ENCODE measurements at regions not wholly inside any gene's neighbourhood (a gene's known extent, or its start where the extent isn't known, plus 50 kb on each side); places are given as distances from the start of the nearest gene placed in this dataset.

- TF ChIP-seq, protein P1, sequence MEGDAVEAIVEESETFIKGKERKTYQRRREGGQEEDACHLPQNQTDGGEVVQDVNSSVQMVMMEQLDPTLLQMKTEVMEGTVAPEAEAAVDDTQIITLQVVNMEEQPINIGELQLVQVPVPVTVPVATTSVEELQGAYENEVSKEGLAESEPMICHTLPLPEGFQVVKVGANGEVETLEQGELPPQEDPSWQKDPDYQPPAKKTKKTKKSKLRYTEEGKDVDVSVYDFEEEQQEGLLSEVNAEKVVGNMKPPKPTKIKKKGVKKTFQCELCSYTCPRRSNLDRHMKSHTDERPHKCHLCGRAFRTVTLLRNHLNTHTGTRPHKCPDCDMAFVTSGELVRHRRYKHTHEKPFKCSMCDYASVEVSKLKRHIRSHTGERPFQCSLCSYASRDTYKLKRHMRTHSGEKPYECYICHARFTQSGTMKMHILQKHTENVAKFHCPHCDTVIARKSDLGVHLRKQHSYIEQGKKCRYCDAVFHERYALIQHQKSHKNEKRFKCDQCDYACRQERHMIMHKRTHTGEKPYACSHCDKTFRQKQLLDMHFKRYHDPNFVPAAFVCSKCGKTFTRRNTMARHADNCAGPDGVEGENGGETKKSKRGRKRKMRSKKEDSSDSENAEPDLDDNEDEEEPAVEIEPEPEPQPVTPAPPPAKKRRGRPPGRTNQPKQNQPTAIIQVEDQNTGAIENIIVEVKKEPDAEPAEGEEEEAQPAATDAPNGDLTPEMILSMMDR (IDR thresholded peaks at IDR 0.05): no peak
- no peak for TF ChIP-seq POLR2A (IDR thresholded peaks at IDR 0.05)
- TF ChIP-seq POLR2AphosphoS5 (IDR thresholded peaks at IDR 0.05): no peak
- no peak for TF ChIP-seq EP300 (IDR thresholded peaks at IDR 0.05)
Observed at GRCh38 chr16:55046916-55047315, 116.3 kb downstream of the IRX5 start.
